ENCODE measurements at regions not wholly inside any gene's neighbourhood (a gene's known extent, or its start where the extent isn't known, plus 50 kb on each side); places are given as distances from the start of the nearest gene placed in this dataset.
A peak's percentile ranks its signal among the peaks of the same experiment; 100 is the strongest.
"Not testable (repeated sequence)": the region's sequence is repeated elsewhere in the genome, so short reads cannot be mapped to it uniquely, and the experiment has no call there.

GRCh38 chr7:94176694-94177200 lies 172.6 kb upstream of the BET1 start:
- no peak for FAIRE-seq

- no peak for FAIRE-seq
These were observed 173.3 kb upstream of the BET1 start for GRCh38 chr7:94177441-94177840.

- FAIRE-seq, result no peak
These were observed 174.1 kb upstream of the BET1 start for GRCh38 chr7:94178230-94178629.

- FAIRE-seq, result no peak
These were observed 175.3 kb upstream of the BET1 start for GRCh38 chr7:94179466-94179865.

GRCh38 chr7:94182066-94182465 lies 177.9 kb upstream of the BET1 start:
- FAIRE-seq, result no peak

GRCh38 chr7:94182721-94183120 lies 178.6 kb upstream of the BET1 start:
- no peak for FAIRE-seq

- FAIRE-seq, result peak; percentile 88
These were observed 179.2 kb upstream of the BET1 start for GRCh38 chr7:94183289-94183749.

- no peak for FAIRE-seq
These were observed 179.7 kb upstream of the BET1 start for GRCh38 chr7:94183891-94184290.

- no peak for FAIRE-seq
These were observed 184.2 kb upstream of the BET1 start for GRCh38 chr7:94188350-94188749.

- FAIRE-seq, result no peak
These were observed 186.5 kb upstream of the BET1 start for GRCh38 chr7:94190599-94191061.

GRCh38 chr7:94194426-94194825 lies 190.3 kb upstream of the BET1 start:
- FAIRE-seq, result not testable (repeated sequence)

- FAIRE-seq, result no peak
These were observed 191.0 kb upstream of the BET1 start for GRCh38 chr7:94195201-94195600.

GRCh38 chr7:94195813-94196212 lies 191.7 kb upstream of the BET1 start:
- FAIRE-seq, result no peak

GRCh38 chr7:94205529-94205928 lies 189.2 kb upstream of the COL1A2 start:
- no peak for FAIRE-seq

- no peak for FAIRE-seq
These were observed 188.4 kb upstream of the COL1A2 start for GRCh38 chr7:94206295-94206694.

- no peak for FAIRE-seq
These were observed 182.5 kb upstream of the COL1A2 start for GRCh38 chr7:94212160-94212559.

- no peak for FAIRE-seq
These were observed 177.7 kb upstream of the COL1A2 start for GRCh38 chr7:94216944-94217461.

- no peak for FAIRE-seq
These were observed 176.9 kb upstream of the COL1A2 start for GRCh38 chr7:94217766-94218165.

- FAIRE-seq, result no peak
These were observed 172.2 kb upstream of the COL1A2 start for GRCh38 chr7:94222516-94222915.

- FAIRE-seq, result no peak
These were observed 171.2 kb upstream of the COL1A2 start for GRCh38 chr7:94223375-94224084.

GRCh38 chr7:94228223-94228622 lies 166.5 kb upstream of the COL1A2 start:
- no peak for FAIRE-seq

- no peak for FAIRE-seq
These were observed 166.0 kb upstream of the COL1A2 start for GRCh38 chr7:94228678-94229077.

- FAIRE-seq, result no peak
These were observed 163.4 kb upstream of the COL1A2 start for GRCh38 chr7:94231305-94231704.

GRCh38 chr7:94236960-94237359 lies 157.7 kb upstream of the COL1A2 start:
- FAIRE-seq, result no peak
